Thyroid gland (tissue), 4 donors: ENCODE measurements at regions not wholly inside any gene's neighbourhood (a gene's known extent, or its start where the extent isn't known, plus 50 kb on each side); places are given as distances from the start of the nearest gene placed in this dataset.
A peak's percentile ranks its signal among the peaks of the same experiment; 100 is the strongest.

Experiments used
- DNase-seq, 2 donors: peaks; one replicate each; pipeline ENCODE4 v3.0.0-alpha.2; 2019
- H3K27ac ChIP-seq, 3 donors: fragments of 200-600 bp; sonication (generic); 1 replicate in 2 of 3; 2 replicates in 1 of 3; pipeline ENCODE4 v1.5.1; 2016 to 2019; ENCODE audit warnings: mild to moderate bottlenecking in 1 of 3, moderate library complexity in 1 of 3
- H3K27me3 ChIP-seq: fragments of 200-600 bp; sonication (generic); one replicate; pipeline ENCODE4 v1.5.1; 2019
- H3K36me3 ChIP-seq, 2 donors: fragments of 200-600 bp; sonication (generic); one replicate each; pipeline ENCODE4 v1.5.1; 2016 to 2019
- H3K4me1 ChIP-seq, 2 donors: fragments of 200-600 bp; sonication (generic); one replicate each; pipeline ENCODE4 v1.5.1; 2017 to 2019
- H3K4me3 ChIP-seq, 3 donors: fragments of 200-600 bp; sonication (generic); replicated peaks in 1 of 3; 1 replicate in 2 of 3; 2 replicates in 1 of 3; pipeline ENCODE4 v1.5.1; 2016; ENCODE audit warnings: mild to moderate bottlenecking in 1 of 3
- H3K9me3 ChIP-seq: fragments of 200-600 bp; sonication (generic); one replicate; pipeline ENCODE4 v1.5.1; 2017
- POLR2A ChIP-seq, 2 donors: fragments of 450-650 bp; IDR thresholded peaks; one replicate each; pipeline ENCODE4 v1.6.1; 2017; ENCODE audit warnings: antibody characterized with exemption in 2 of 2, mild to moderate bottlenecking in 2 of 2, moderate library complexity in 1 of 2
- WGBS, 2 donors: methylation state at CpG; one replicate each; pipeline ENCODE4 v1.1.5; 2017; 5-methylcytosine and 5-hydroxymethylcytosine counted together
- intact Hi-C: fragments of 100-400 bp; cut with DNase I; formaldehyde crosslinking; loops from one replicate; pipeline ENCODE4 v1.15.1; 2023
- TF ChIP-seq, protein P1 (sequence below), 6 experiments: fragments of 200-600 bp in 3 of 6; fragments of 450-650 bp in 3 of 6; sonication (generic) in 3 of 6; IDR thresholded peaks; one replicate each; pipeline ENCODE4 v1.5.1; 2016 to 2019; ENCODE audit warnings: antibody characterized with exemption in 6 of 6, mild to moderate bottlenecking in 2 of 6, inconsistent platforms in 1 of 6, moderate library complexity in 1 of 6

DNA sequence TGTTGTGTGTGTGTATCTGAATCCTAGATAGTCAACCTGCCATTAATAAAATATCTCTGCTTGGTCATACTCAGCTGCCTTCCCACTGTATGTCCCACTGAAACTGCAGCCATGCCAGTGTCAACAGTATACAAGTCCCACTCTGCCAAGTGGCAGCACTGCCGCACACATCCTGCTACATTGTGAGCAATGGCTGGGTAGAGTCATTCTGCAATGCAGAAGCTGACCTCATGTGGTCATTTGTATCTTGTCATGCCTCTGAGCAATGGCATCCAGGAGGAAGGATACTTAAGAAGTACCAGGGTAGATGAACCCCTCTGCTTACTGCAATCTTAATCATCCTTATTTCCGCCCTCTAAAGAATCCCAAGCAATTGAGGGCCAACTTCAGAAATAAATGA lies 302.2 kb upstream of the DDX18 start:
- H3K4me1 ChIP-seq: no peaks in the 10 kb centered on the region
- WGBS, 2 donors: 80 to 90% methylated on average over 2 of the region's 2 CpGs
- intact Hi-C loops: no loop called here

DNA sequence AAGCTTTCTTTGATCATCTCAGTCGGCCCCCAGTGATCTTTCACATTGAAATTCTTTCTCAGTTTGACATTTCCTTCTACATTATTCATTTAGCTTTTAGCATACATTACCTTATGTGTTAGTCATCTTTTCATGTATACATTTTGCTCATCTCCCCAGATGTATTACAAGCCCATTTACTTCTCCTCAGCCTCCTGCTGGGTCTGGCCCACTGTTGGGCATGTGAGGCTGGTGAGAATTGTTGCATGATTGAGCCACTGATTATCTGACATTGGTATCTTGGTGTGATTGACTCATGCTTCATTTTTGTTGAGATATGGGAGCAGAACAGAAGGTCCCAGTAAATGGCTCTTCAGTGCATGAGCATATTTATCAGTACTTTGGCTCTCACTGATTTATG lies 300.1 kb upstream of the DDX18 start:
- Histone ChIP-seq H3K4me3 (no peak overlapping the region), H3K36me3 (no peaks in the 10 kb centered on the region), H3K27ac (no peak overlapping the region), H3K4me1 (no peaks in the 10 kb centered on the region), H3K9me3 (no peaks in the 10 kb centered on the region), H3K27me3 (no peaks in the 10 kb centered on the region)
- WGBS, 2 donors: 75 to 87% methylated on average over 1 of the region's 1 CpG
- no peak for DNase-seq
- TF ChIP-seq POLR2A (IDR thresholded peaks at IDR 0.05): no peak
- TF ChIP-seq, protein P1, sequence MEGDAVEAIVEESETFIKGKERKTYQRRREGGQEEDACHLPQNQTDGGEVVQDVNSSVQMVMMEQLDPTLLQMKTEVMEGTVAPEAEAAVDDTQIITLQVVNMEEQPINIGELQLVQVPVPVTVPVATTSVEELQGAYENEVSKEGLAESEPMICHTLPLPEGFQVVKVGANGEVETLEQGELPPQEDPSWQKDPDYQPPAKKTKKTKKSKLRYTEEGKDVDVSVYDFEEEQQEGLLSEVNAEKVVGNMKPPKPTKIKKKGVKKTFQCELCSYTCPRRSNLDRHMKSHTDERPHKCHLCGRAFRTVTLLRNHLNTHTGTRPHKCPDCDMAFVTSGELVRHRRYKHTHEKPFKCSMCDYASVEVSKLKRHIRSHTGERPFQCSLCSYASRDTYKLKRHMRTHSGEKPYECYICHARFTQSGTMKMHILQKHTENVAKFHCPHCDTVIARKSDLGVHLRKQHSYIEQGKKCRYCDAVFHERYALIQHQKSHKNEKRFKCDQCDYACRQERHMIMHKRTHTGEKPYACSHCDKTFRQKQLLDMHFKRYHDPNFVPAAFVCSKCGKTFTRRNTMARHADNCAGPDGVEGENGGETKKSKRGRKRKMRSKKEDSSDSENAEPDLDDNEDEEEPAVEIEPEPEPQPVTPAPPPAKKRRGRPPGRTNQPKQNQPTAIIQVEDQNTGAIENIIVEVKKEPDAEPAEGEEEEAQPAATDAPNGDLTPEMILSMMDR (IDR thresholded peaks at IDR 0.05): no peak
- intact Hi-C loops: no loop called here

More for the DNA sequence above, 302.2 kb upstream of the DDX18 start:
- H3K36me3 ChIP-seq: no peaks in the 10 kb centered on the region
- H3K27ac ChIP-seq: no peak overlapping the region
- no peak for DNase-seq
- no peak overlapping the region for H3K4me3 ChIP-seq
- TF ChIP-seq, protein P1 (IDR thresholded peaks at IDR 0.05): no peak
- TF ChIP-seq POLR2A (IDR thresholded peaks at IDR 0.05): no peak
- no peaks in the 10 kb centered on the region for H3K27me3 ChIP-seq
- no peaks in the 10 kb centered on the region for H3K9me3 ChIP-seq

DNA sequence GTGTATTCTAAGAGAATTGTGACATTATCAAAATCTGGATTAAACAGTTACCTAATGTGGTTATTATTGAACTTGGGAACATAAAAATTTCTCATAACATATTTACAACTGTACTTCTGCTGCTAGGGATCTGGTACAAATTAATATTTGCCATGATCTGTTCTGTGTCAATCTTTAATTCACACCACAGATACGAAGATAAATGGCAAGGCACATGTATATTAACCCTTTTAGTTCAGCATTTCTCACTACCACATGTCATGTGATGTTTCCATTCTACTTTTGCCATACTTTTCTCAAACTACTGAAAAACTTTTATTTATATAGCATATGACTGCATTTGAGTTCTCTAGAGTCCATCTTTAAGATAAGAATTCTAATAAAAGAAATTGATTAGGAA lies 295.3 kb upstream of the DDX18 start:
- no peaks in the 10 kb centered on the region for H3K27me3 ChIP-seq
- H3K27ac ChIP-seq: no peak overlapping the region
- no peaks in the 10 kb centered on the region for H3K36me3 ChIP-seq
- intact Hi-C loops: no loop called here
- no peaks in the 10 kb centered on the region for H3K9me3 ChIP-seq
- H3K4me1 ChIP-seq: no peaks in the 10 kb centered on the region
- no peak overlapping the region for H3K4me3 ChIP-seq
- TF ChIP-seq, protein P1 (IDR thresholded peaks at IDR 0.05): no peak
- TF ChIP-seq POLR2A (IDR thresholded peaks at IDR 0.05): no peak
- 41 to 54% methylated on average over 1 of the region's 1 CpG for WGBS, 2 donors
- no peak for DNase-seq

DNA sequence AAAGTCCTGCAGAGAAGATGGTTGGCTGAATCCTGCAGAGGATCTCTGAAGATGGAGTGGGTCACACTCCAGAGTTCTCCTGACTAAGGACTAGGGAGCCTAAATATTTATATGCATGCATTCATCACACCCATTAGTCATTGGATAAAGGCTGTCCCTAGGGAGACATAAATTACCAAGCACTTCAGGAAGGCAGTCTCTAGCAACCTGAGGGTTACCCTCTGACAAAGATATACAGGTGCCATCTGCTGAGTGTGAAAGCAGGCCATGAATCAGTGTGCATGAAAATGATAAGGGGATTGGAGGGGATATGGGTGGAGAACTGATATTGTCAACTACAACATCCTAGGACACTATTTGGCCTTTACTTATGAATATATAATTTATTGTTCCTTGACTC lies 294.8 kb upstream of the DDX18 start:
- Histone ChIP-seq H3K9me3 (no peaks in the 10 kb centered on the region), H3K27me3 (no peaks in the 10 kb centered on the region), H3K36me3 (no peaks in the 10 kb centered on the region), H3K27ac (no peak overlapping the region), H3K4me3 (no peak overlapping the region), H3K4me1 (no peaks in the 10 kb centered on the region)
- TF ChIP-seq, protein P1 (IDR thresholded peaks at IDR 0.05): no peak
- no peak for TF ChIP-seq POLR2A (IDR thresholded peaks at IDR 0.05)
- DNase-seq: no peak
- intact Hi-C loops: no loop called here

DNA sequence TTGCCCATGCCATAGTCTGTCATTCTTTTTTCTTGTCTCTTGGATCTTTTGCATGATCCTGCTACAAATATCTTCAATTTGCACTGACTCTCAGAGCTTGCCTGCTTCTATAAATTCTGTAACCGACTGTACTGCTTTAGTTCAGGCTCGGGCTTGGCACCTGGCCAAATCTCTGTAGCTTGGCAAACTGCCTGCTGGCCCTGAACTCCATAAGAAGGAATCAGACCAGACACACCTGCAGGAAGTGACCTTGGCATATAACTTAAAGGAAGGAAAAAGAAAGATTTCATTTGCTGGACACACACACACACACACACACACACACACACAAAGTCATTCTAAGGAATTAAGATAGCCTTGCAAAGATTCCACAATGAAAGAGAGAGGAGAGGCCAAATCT lies 291.2 kb upstream of the DDX18 start:
- TF ChIP-seq, protein P1 (IDR thresholded peaks at IDR 0.05): no peak
- TF ChIP-seq POLR2A (IDR thresholded peaks at IDR 0.05): no peak
- peak; percentile 88 to 89 for DNase-seq
- intact Hi-C loops: no loop called here
- Histone ChIP-seq H3K27me3 (no peaks in the 10 kb centered on the region), H3K36me3 (no peaks in the 10 kb centered on the region), H3K27ac (no peak overlapping the region), H3K9me3 (no peaks in the 10 kb centered on the region), H3K4me1 (no peaks in the 10 kb centered on the region), H3K4me3 (no peak overlapping the region)
- 0 to 2% methylated on average over 2 of the region's 2 CpGs for WGBS, 2 donors
